ENCODE measurements at regions not wholly inside any gene's neighbourhood (a gene's known extent, or its start where the extent isn't known, plus 50 kb on each side); places are given as distances from the start of the nearest gene placed in this dataset.

GRCh38 chr5:38105801-38106200 is 152.6 kb upstream of the EGFLAM start:
- Mint-ChIP-seq H3K4me1 (ENCODE audit: low read depth) (no peaks in the 10 kb centered on the region), H3K9me3 (ENCODE audit: low read depth) (no peaks in the 10 kb centered on the region), H3K36me3 (ENCODE audit: low read depth) (no peaks in the 10 kb centered on the region), H3K27ac (ENCODE audit: unreplicated experiment) (no peak overlapping the region), H3K4me3 (ENCODE audit: unreplicated experiment) (no peak overlapping the region), H3K27me3 (ENCODE audit: low read depth) (peaks cover 3% of the 10 kb centered on the region)
- no peak for TF ChIP-seq CTCF (IDR thresholded peaks at IDR 0.05)
- no peak for DNase-seq (ENCODE audit: low spot score)

DNA sequence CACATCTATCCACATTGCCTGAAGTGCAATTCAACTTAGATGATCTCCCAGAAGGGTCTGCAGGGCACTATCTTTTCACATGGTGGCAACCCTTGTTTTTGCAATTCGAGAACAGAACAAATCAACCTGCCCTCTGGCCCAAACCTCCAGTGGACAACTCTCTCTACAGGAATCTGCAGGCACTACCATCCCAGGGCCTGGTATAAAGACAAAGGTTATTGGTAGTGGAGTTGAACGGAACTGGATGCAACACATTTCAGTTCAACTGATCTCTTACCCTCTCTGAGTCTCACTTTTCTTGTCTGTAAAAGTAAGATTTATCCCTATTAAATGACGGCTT is 153.2 kb upstream of the EGFLAM start:
- Mint-ChIP-seq H3K27me3 (ENCODE audit: low read depth) (peaks cover 5% of the 10 kb centered on the region), H3K4me1 (ENCODE audit: low read depth) (no peaks in the 10 kb centered on the region), H3K27ac (ENCODE audit: unreplicated experiment) (no peak overlapping the region), H3K4me3 (ENCODE audit: unreplicated experiment) (no peak overlapping the region), H3K36me3 (ENCODE audit: low read depth) (no peaks in the 10 kb centered on the region), H3K9me3 (ENCODE audit: low read depth) (no peaks in the 10 kb centered on the region)
- no peak for TF ChIP-seq CTCF (IDR thresholded peaks at IDR 0.05)
- no peak for DNase-seq (ENCODE audit: low spot score)

DNA sequence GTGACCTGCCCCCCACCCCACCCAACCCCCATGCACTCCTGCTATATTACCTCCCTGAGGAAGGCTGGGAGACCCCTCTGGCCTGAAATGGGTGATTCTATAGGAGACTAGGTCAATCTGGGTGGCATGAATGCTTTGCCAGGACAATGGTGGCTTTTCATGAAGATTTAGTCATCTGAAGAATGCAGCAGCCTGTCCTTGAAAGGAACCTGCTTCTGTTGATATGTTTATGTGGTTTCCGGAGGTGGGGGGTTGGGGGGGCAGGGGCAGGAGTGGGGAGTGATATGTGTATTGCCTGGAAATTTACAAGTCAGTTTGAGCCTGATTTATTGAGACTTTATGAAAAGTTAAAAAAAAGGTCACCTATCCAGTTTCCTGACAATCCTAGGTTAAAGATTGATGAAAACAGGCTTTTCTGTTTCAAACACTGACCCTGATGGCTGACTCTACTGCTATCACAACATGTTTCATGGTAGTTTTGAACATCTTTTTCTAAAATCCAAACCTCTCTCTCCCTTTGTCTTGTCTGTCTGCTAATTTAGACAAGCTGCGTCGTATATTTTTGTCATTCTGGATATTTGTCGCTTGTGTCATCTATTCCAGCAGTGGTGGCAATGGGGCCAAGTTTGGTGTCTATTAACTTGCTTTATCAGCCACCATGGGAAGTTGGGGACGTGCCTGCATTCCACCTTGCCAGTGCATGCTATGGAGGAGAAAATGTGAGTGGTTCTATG is 153.7 kb upstream of the EGFLAM start:
- no peak for DNase-seq (ENCODE audit: low spot score)
- H3K9me3 Mint-ChIP-seq (ENCODE audit: low read depth) = no peaks in the 10 kb centered on the region
- peaks cover 5% of the 10 kb centered on the region for H3K27me3 Mint-ChIP-seq (ENCODE audit: low read depth)
- no peaks in the 10 kb centered on the region for H3K36me3 Mint-ChIP-seq (ENCODE audit: low read depth)
- H3K27ac Mint-ChIP-seq (ENCODE audit: unreplicated experiment) = no peak overlapping the region
- TF ChIP-seq CTCF (IDR thresholded peaks at IDR 0.05) = no peak
- no peak overlapping the region for H3K4me3 Mint-ChIP-seq (ENCODE audit: unreplicated experiment)
- H3K4me1 Mint-ChIP-seq (ENCODE audit: low read depth) = no peaks in the 10 kb centered on the region

- Mint-ChIP-seq H3K36me3 (ENCODE audit: low read depth) (no peaks in the 10 kb centered on the region), H3K9me3 (ENCODE audit: low read depth) (no peaks in the 10 kb centered on the region), H3K4me1 (ENCODE audit: low read depth) (peaks cover 3% of the 10 kb centered on the region), H3K27ac (ENCODE audit: unreplicated experiment) (no peak overlapping the region), H3K27me3 (ENCODE audit: low read depth) (peaks cover 5% of the 10 kb centered on the region), H3K4me3 (ENCODE audit: unreplicated experiment) (no peak overlapping the region)
- no peak for TF ChIP-seq CTCF (IDR thresholded peaks at IDR 0.05)
- no peak for DNase-seq (ENCODE audit: low spot score)
Observed at GRCh38 chr5:38101897-38102296, 156.5 kb upstream of the EGFLAM start.

DNA sequence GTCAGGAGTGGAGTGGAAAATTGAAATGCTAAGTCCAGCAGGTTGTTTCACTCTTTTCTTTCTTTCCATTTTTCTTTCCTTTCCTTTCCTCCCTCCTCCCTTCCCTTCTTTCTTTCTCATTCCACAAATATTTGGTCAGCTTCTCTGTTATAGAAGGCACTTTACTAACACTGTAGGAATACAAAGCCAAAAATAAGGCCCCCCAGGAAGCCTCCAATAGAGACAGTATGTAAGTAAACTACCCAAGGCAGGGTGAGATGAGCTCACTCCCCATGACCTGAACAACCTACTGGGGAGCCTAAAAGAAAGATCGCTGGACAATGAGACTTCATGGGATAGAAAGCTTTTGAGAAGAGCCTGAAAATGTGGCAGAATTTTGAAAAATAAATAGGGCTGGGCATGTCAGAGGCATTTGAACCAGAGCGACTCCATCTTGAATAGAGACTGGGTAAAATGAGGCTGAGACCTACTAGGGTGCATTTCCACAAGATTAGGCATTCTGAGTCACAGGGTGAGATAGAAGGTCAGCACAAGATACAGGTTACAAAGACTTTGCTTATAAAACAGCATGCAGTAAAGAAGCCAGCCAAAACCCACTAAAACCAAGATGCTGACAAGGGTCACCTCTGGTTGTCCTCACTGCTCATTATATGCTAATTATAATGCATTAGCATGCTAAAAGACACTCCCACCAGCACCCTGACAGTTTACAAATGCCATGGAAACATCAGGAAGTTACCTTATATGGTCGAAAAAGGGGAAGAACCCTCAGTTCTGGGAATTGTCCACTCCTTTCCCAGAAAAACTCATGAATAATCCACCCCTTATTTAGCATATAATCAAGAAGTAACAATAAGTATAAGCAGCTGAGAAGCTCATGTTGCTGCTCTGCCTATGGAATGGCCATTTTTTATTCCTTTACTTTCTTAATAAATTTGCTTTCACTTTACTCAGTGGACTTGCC is 158.9 kb upstream of the EGFLAM start:
- H3K27me3 Mint-ChIP-seq (ENCODE audit: low read depth) = peaks cover 19% of the 10 kb centered on the region
- H3K4me1 Mint-ChIP-seq (ENCODE audit: low read depth) = peaks cover 3% of the 10 kb centered on the region

More for the DNA sequence above, 158.9 kb upstream of the EGFLAM start:
- Mint-ChIP-seq H3K36me3 (ENCODE audit: low read depth) (no peaks in the 10 kb centered on the region), H3K27ac (ENCODE audit: unreplicated experiment) (no peak overlapping the region), H3K4me3 (ENCODE audit: unreplicated experiment) (no peak overlapping the region), H3K9me3 (ENCODE audit: low read depth) (no peaks in the 10 kb centered on the region)
- DNase-seq (ENCODE audit: low spot score) = no peak
- TF ChIP-seq CTCF (IDR thresholded peaks at IDR 0.05) = no peak
